Mucosa of descending colon (tissue), 3 donors: ENCODE measurements at regions not wholly inside any gene's neighbourhood (a gene's known extent, or its start where the extent isn't known, plus 50 kb on each side); places are given as distances from the start of the nearest gene placed in this dataset.

Source experiments
- ATAC-seq: fragments of 200-7000 bp; cut with Tn5 transposase; one replicate; pipeline ENCODE4 v1.9.1; 2020; ENCODE audit warnings: mild to moderate bottlenecking, moderate library complexity
- DNase-seq, 3 donors: peaks; one replicate each; pipeline ENCODE4 v3.0.0-alpha.2; 2020
- H3K36me3 ChIP-seq: fragments of 200-600 bp; one replicate; pipeline ENCODE4 v1.8.0; 2021; ENCODE audit warnings: low read depth, mild to moderate bottlenecking
- H3K4me1 ChIP-seq: fragments of 200-600 bp; one replicate; pipeline ENCODE4 v1.8.0; 2021; ENCODE audit warnings: low read depth, mild to moderate bottlenecking
- H3K4me3 ChIP-seq: fragments of 200-600 bp; one replicate; pipeline ENCODE4 v1.8.0; 2021; ENCODE audit warnings: mild to moderate bottlenecking
- H3K9me3 ChIP-seq: fragments of 200-600 bp; one replicate; pipeline ENCODE4 v1.8.0; 2021; ENCODE audit warnings: mild to moderate bottlenecking
- CTCF ChIP-seq: fragments of 200-600 bp; IDR thresholded peaks from one replicate; pipeline ENCODE4 v1.8.0; 2022; ENCODE audit warnings: antibody characterized with exemption, mild to moderate bottlenecking
- intact Hi-C, 2 donors: fragments of 100-400 bp; cut with DNase I in 1 of 2; cut with micrococcal nuclease in 1 of 2; formaldehyde crosslinking; loops; one replicate each; pipeline versions ENCODE4 v1.11.0 to v1.11.1; 2022; cut with DNase I, micrococcal nuclease
- donor health status: DM: no; HTN: no; CAD: no; lungs with moderate emphysema.
- donor health status: DM: no; HTN: no; CAD: no.
- donor health status: DM: no; HTN: yes; CAD: no.

- Histone ChIP-seq H3K36me3 (no peaks in the 10 kb centered on the region), H3K4me3 (no peak overlapping the region), H3K9me3 (no peaks in the 10 kb centered on the region), H3K4me1 (no peaks in the 10 kb centered on the region)
- DNase-seq (no peak), ATAC-seq (no peak)
- TF ChIP-seq CTCF: no peak
- intact Hi-C loops: no loop called here
Observed at GRCh38 chr2:508121-508520, 169.1 kb downstream of the TMEM18 start.

GRCh38 chr2:506866-507265 is 170.3 kb downstream of the TMEM18 start:
- Histone ChIP-seq H3K9me3 (no peaks in the 10 kb centered on the region), H3K36me3 (no peaks in the 10 kb centered on the region), H3K4me1 (no peaks in the 10 kb centered on the region), H3K4me3 (no peak overlapping the region)
- ATAC-seq (no peak), DNase-seq (no peak)
- intact Hi-C loops: no loop called here
- TF ChIP-seq CTCF: no peak

GRCh38 chr2:506451-506850 is 170.8 kb downstream of the TMEM18 start:
- Histone ChIP-seq H3K9me3 (no peaks in the 10 kb centered on the region), H3K36me3 (no peaks in the 10 kb centered on the region), H3K4me1 (no peaks in the 10 kb centered on the region), H3K4me3 (no peak overlapping the region)
- ATAC-seq (no peak), DNase-seq (no peak)
- intact Hi-C loops: no loop called here
- TF ChIP-seq CTCF: no peak

- H3K9me3 ChIP-seq: no peaks in the 10 kb centered on the region
- DNase-seq: no peak
- no peaks in the 10 kb centered on the region for H3K4me1 ChIP-seq
- no peak overlapping the region for H3K4me3 ChIP-seq
- no peak for ATAC-seq
- no peak for TF ChIP-seq CTCF
- intact Hi-C loops: no loop called here
- no peaks in the 10 kb centered on the region for H3K36me3 ChIP-seq
Observed at GRCh38 chr2:505941-506340, 171.3 kb downstream of the TMEM18 start.

GRCh38 chr2:503288-503999 is 173.8 kb downstream of the TMEM18 start:
- no peak for DNase-seq
- Histone ChIP-seq H3K36me3 (no peaks in the 10 kb centered on the region), H3K9me3 (no peaks in the 10 kb centered on the region), H3K4me1 (no peaks in the 10 kb centered on the region), H3K4me3 (no peak overlapping the region)
- no peak for ATAC-seq
- TF ChIP-seq CTCF: no peak
- intact Hi-C loops: no loop called here

- DNase-seq: no peak
- Histone ChIP-seq H3K4me3 (no peak overlapping the region), H3K36me3 (no peaks in the 10 kb centered on the region), H3K4me1 (no peaks in the 10 kb centered on the region), H3K9me3 (no peaks in the 10 kb centered on the region)
- no peak for ATAC-seq
- intact Hi-C loops: no loop called here
- no peak for TF ChIP-seq CTCF
Observed at GRCh38 chr2:502831-503230, 174.4 kb downstream of the TMEM18 start.
